GM19351 (cell line): ENCODE measurements at regions not wholly inside any gene's neighbourhood (a gene's known extent, or its start where the extent isn't known, plus 50 kb on each side); places are given as distances from the start of the nearest gene placed in this dataset.
"Not testable (repeated sequence)": the region's sequence is repeated elsewhere in the genome, so short reads cannot be mapped to it uniquely, and the experiment has no call there.

ENCODE experiments used
- ATAC-seq: cut with Tn5 transposase; IDR thresholded peaks from one replicate; pipeline ENCODE4 v1.9.1; 2021; ENCODE audit warnings: mild to moderate bottlenecking, moderate library complexity; ENCODE audit not compliant: unreplicated experiment

- ATAC-seq: no peak
These were observed 243.3 kb upstream of the RNF32 start for GRCh38 chr7:156397249-156397648.

GRCh38 chr7:156389116-156389692, 251.4 kb upstream of the RNF32 start:
- no peak for ATAC-seq

- no peak for ATAC-seq
These were observed 254.5 kb upstream of the RNF32 start for GRCh38 chr7:156386097-156386496.

- ATAC-seq: no peak
These were observed 255.9 kb upstream of the RNF32 start for GRCh38 chr7:156384706-156385105.

GRCh38 chr7:156383526-156383925, 257.0 kb upstream of the RNF32 start:
- no peak for ATAC-seq

- ATAC-seq: no peak
These were observed 260.3 kb upstream of the RNF32 start for GRCh38 chr7:156380261-156380660.

GRCh38 chr7:156379324-156380070, 261.1 kb upstream of the RNF32 start:
- no peak for ATAC-seq

GRCh38 chr7:156378806-156379205, 261.8 kb upstream of the RNF32 start:
- no peak for ATAC-seq

- no peak for ATAC-seq
These were observed 264.3 kb upstream of the RNF32 start for GRCh38 chr7:156376317-156376716.

- peak; percentile 55 for ATAC-seq
These were observed 266.2 kb upstream of the RNF32 start for GRCh38 chr7:156374335-156374734.

GRCh38 chr7:156369929-156370328, 270.6 kb upstream of the RNF32 start:
- ATAC-seq: not testable (repeated sequence)

GRCh38 chr7:156368053-156368843, 272.3 kb upstream of the RNF32 start:
- ATAC-seq: no peak

GRCh38 chr7:156363751-156364150, 276.8 kb upstream of the RNF32 start:
- no peak for ATAC-seq

- ATAC-seq: no peak
These were observed 279.7 kb upstream of the RNF32 start for GRCh38 chr7:156360835-156361234.

GRCh38 chr7:156356551-156356950, 284.0 kb upstream of the RNF32 start:
- ATAC-seq: no peak

- no peak for ATAC-seq
These were observed 287.2 kb upstream of the RNF32 start for GRCh38 chr7:156353352-156353751.

- not testable (repeated sequence) for ATAC-seq
These were observed 292.8 kb upstream of the RNF32 start for GRCh38 chr7:156347703-156348248.

- ATAC-seq: no peak
These were observed 293.4 kb upstream of the RNF32 start for GRCh38 chr7:156347132-156347531.

- ATAC-seq: no peak
These were observed 296.0 kb upstream of the RNF32 start for GRCh38 chr7:156344595-156344994.

GRCh38 chr7:156334636-156335035, 305.9 kb upstream of the RNF32 start:
- no peak for ATAC-seq

GRCh38 chr7:156327916-156328315, 312.7 kb upstream of the RNF32 start:
- ATAC-seq: no peak

- no peak for ATAC-seq
These were observed 313.1 kb upstream of the RNF32 start for GRCh38 chr7:156327474-156327873.
